Endodermal cell (in vitro differentiated cells): ENCODE measurements at regions not wholly inside any gene's neighbourhood (a gene's known extent, or its start where the extent isn't known, plus 50 kb on each side); places are given as distances from the start of the nearest gene placed in this dataset.

Source experiments
- DNase-seq: peaks from one replicate; pipeline ENCODE4 v3.0.0-alpha.2; 2017
- H3K27ac ChIP-seq: 2 replicates; pipeline ENCODE4 v1.5.1; 2013; ENCODE audit warnings: mild to moderate bottlenecking, low read depth, low read length, moderate library complexity
- H3K27me3 ChIP-seq: 2 replicates; pipeline ENCODE4 v1.6.1; 2013; ENCODE audit warnings: mild to moderate bottlenecking, low read length, moderate library complexity; ENCODE audit not compliant: insufficient read depth, control insufficient read depth, poor library complexity, severe bottlenecking
- H3K36me3 ChIP-seq: 2 replicates; pipeline ENCODE4 v1.7.0; 2013; ENCODE audit warnings: mild to moderate bottlenecking, low read length, moderate library complexity; ENCODE audit not compliant: control insufficient read depth, insufficient read depth
- H3K4me1 ChIP-seq: one replicate; pipeline ENCODE4 v1.7.0; 2013; ENCODE audit warnings: low read length; ENCODE audit not compliant: control insufficient read depth, insufficient read depth
- H3K4me3 ChIP-seq: 2 replicates; pipeline ENCODE4 v1.5.1; 2013; ENCODE audit warnings: mild to moderate bottlenecking, low read length, moderate library complexity
- H3K9ac ChIP-seq: 2 replicates; pipeline ENCODE4 v1.6.1; 2013; ENCODE audit warnings: mild to moderate bottlenecking, low read length, moderate library complexity; ENCODE audit not compliant: poor library complexity, severe bottlenecking; ENCODE audit errors: extremely low read depth
- H3K9me3 ChIP-seq: 2 replicates; pipeline ENCODE4 v1.6.1; 2013; ENCODE audit warnings: mild to moderate bottlenecking, low read length, moderate library complexity; ENCODE audit not compliant: control insufficient read depth
- H3K27ac Mint-ChIP-seq: 2 replicates; pipeline ENCODE4 v1.8.0; 2020; ENCODE audit warnings: mixed read lengths
- H3K27me3 Mint-ChIP-seq: 2 replicates; pipeline ENCODE4 v1.8.0; 2021; ENCODE audit warnings: mild to moderate bottlenecking, mixed read lengths; ENCODE audit not compliant: insufficient read depth
- H3K36me3 Mint-ChIP-seq: 2 replicates; pipeline ENCODE4 v1.8.0; 2020; ENCODE audit warnings: low read depth, mixed read lengths
- H3K4me1 Mint-ChIP-seq: 2 replicates; pipeline ENCODE4 v1.8.0; 2020; ENCODE audit warnings: mixed read lengths
- H3K4me3 Mint-ChIP-seq: 2 replicates; pipeline ENCODE4 v1.8.0; 2020; ENCODE audit warnings: mild to moderate bottlenecking, moderate library complexity, mixed read lengths
- H3K9me3 Mint-ChIP-seq: 2 replicates; pipeline ENCODE4 v1.8.0; 2020; ENCODE audit warnings: mild to moderate bottlenecking, mixed read lengths
- WGBS, 2 experiments: methylation state at CpG; one replicate each; pipeline versions ENCODE4 v1.1.5 to v1.1.7; 2013; ENCODE audit warnings: missing lambda C conversion rate in 2 of 2, mixed read lengths in 1 of 2; ENCODE audit not compliant: insufficient coverage in 1 of 2, insufficient read length in 1 of 2; 5-methylcytosine and 5-hydroxymethylcytosine counted together
- TF ChIP-seq, protein P1 (sequence below): fragments of 200-600 bp; sonication (generic); conservative IDR thresholded peaks from 2 replicates; pipeline ENCODE4 v1.5.0; 2021; ENCODE audit warnings: antibody characterized with exemption, mild to moderate bottlenecking

GRCh38 chr6:142694054-142694453 is 250.9 kb downstream of the HIVEP2 start:
- Mint-ChIP-seq H3K9me3 (no peaks in the 10 kb centered on the region), H3K4me3 (no peak overlapping the region), H3K27ac (no peak overlapping the region), H3K36me3 (no peaks in the 10 kb centered on the region), H3K4me1 (peaks cover 11% of the 10 kb centered on the region), H3K27me3 (no peaks in the 10 kb centered on the region)
- Histone ChIP-seq H3K4me3 (no peak overlapping the region), H3K9ac (no peak overlapping the region), H3K27me3 (no peaks in the 10 kb centered on the region), H3K27ac (no peak overlapping the region), H3K9me3 (no peaks in the 10 kb centered on the region), H3K4me1 (no peaks in the 10 kb centered on the region), H3K36me3 (no peaks in the 10 kb centered on the region)
- 85 to 93% methylated on average over 2 of the region's 2 CpGs for WGBS, 2 experiments
- no peak for DNase-seq
- TF ChIP-seq, protein P1, sequence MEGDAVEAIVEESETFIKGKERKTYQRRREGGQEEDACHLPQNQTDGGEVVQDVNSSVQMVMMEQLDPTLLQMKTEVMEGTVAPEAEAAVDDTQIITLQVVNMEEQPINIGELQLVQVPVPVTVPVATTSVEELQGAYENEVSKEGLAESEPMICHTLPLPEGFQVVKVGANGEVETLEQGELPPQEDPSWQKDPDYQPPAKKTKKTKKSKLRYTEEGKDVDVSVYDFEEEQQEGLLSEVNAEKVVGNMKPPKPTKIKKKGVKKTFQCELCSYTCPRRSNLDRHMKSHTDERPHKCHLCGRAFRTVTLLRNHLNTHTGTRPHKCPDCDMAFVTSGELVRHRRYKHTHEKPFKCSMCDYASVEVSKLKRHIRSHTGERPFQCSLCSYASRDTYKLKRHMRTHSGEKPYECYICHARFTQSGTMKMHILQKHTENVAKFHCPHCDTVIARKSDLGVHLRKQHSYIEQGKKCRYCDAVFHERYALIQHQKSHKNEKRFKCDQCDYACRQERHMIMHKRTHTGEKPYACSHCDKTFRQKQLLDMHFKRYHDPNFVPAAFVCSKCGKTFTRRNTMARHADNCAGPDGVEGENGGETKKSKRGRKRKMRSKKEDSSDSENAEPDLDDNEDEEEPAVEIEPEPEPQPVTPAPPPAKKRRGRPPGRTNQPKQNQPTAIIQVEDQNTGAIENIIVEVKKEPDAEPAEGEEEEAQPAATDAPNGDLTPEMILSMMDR, result no peak

DNA sequence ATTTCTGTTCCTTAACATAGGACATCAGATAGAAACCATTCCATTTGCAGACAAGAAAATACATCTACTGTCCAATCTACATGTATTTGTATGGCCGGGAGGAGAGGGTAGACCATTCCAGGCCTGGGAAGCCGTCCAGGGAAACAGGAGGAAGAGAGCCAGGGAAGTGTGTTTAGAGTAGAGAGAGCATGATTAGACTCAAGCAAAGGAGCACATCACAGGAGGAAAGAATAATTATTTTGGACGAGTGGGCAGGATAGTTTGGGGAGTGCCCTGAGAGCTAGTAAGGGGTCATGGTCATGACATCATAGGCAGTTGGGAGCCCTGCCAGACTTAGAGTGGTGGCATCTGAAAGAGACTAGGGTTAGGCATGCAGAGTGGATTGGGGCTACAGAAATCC is 250.0 kb downstream of the HIVEP2 start:
- Mint-ChIP-seq H3K4me1 (peaks cover 11% of the 10 kb centered on the region), H3K27ac (no peak overlapping the region), H3K27me3 (no peaks in the 10 kb centered on the region), H3K9me3 (no peaks in the 10 kb centered on the region), H3K4me3 (no peak overlapping the region), H3K36me3 (no peaks in the 10 kb centered on the region)
- H3K9me3 ChIP-seq, result no peaks in the 10 kb centered on the region
- no peak overlapping the region for H3K9ac ChIP-seq
- no peaks in the 10 kb centered on the region for H3K27me3 ChIP-seq
- TF ChIP-seq, protein P1, result no peak
- no peak for DNase-seq
- 83 to 94% methylated on average over 2 to 3 of the region's 3 CpGs for WGBS, 2 experiments
- H3K27ac ChIP-seq, result no peak overlapping the region
- no peaks in the 10 kb centered on the region for H3K4me1 ChIP-seq
- no peak overlapping the region for H3K4me3 ChIP-seq
- no peaks in the 10 kb centered on the region for H3K36me3 ChIP-seq

DNA sequence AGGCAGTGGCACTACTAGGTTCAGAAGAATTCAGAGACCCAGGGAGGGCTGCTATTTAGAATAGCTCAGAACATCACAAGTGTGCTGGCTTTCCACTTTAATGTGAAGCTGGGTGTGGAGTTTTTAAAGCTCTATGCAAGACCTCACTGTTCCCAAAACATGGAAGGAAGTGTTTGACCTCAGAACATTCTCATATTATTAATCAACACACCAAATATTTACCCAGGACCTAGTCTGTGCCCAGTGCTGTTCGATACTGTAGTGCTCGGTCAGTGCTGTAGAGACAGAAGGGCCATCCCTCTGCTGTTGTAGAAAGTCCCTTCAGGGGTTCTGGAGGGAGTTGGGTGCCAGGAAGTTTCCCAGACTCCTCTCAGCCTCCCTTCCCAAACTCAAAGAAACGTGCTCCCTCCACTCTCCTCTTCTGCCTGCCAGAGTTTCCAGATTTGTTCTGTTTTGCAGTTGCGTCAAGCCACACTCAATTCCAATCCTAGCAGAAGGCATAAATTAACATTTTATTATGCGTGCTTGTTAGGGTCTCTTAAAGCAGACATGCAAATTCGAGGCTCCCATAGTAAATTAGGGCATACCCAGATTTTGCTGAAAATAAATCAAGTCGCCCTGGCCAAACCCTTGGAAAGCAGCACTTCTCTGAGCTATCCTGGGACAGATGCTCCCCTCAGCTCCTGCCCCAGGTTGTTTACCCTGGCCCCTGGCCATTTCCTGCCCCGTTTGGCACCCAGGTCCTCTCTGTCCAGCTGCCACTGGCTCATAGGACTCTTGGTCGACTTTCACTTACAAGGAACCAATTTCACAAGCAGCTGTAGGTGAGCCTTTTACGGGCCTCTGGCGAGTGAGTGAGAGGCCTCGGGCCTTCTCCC is 248.6 kb downstream of the HIVEP2 start:
- Histone ChIP-seq H3K36me3 (no peaks in the 10 kb centered on the region), H3K9me3 (no peaks in the 10 kb centered on the region), H3K27ac (no peak overlapping the region), H3K4me3 (no peak overlapping the region), H3K27me3 (no peaks in the 10 kb centered on the region), H3K4me1 (no peaks in the 10 kb centered on the region), H3K9ac (no peak overlapping the region)
- no peaks in the 10 kb centered on the region for H3K36me3 Mint-ChIP-seq
- TF ChIP-seq, protein P1, result no peak
- no peak overlapping the region for H3K4me3 Mint-ChIP-seq
- no peak overlapping the region for H3K27ac Mint-ChIP-seq
- no peaks in the 10 kb centered on the region for H3K27me3 Mint-ChIP-seq
- 91% methylated on average over 10 to 12 of the region's 12 CpGs for WGBS, 2 experiments
- H3K9me3 Mint-ChIP-seq, result no peaks in the 10 kb centered on the region
- no peak for DNase-seq
- peaks cover 11% of the 10 kb centered on the region for H3K4me1 Mint-ChIP-seq
